Adrenal gland (tissue), 5 donors: ENCODE measurements at regions not wholly inside any gene's neighbourhood (a gene's known extent, or its start where the extent isn't known, plus 50 kb on each side); places are given as distances from the start of the nearest gene placed in this dataset.

Experiments
- CTCF ChIP-seq, 6 experiments: fragments of 450-650 bp in 4 of 6; fragments of 200-600 bp in 2 of 6; sonication (generic) in 1 of 6; IDR thresholded peaks; 1 replicate in 5 of 6; 2 replicates in 1 of 6; pipeline versions ENCODE4 v1.5.1 to v1.8.0; 2016 to 2021; ENCODE audit warnings: antibody characterized with exemption in 6 of 6, mild to moderate bottlenecking in 2 of 6, moderate library complexity in 1 of 6
- POLR2A ChIP-seq, 2 donors: fragments of 450-650 bp; IDR thresholded peaks; one replicate each; pipeline ENCODE4 v1.6.1; 2017; ENCODE audit warnings: antibody characterized with exemption in 2 of 2, mild to moderate bottlenecking in 2 of 2, moderate library complexity in 1 of 2
- donor health status: DM: no; HTN: no; CAD: no.

GRCh38 chr14:36462890-36463289 lies 57.1 kb downstream of the NKX2-1 start:
- TF ChIP-seq POLR2A (IDR thresholded peaks at IDR 0.05) (no peak), CTCF (IDR thresholded peaks at IDR 0.05) (no peak)
